HepG2 (cell line): ENCODE measurements at regions not wholly inside any gene's neighbourhood (a gene's known extent, or its start where the extent isn't known, plus 50 kb on each side); places are given as distances from the start of the nearest gene placed in this dataset.

ENCODE experiments used
- CEBPB ChIP-seq: IDR thresholded peaks from 2 replicates; pipeline ENCODE4 v1.6.1; 2011; ENCODE audit warnings: low read depth, low read length, improper control_type of control experiment, borderline replicate concordance
- CHD2 ChIP-seq: IDR thresholded peaks from 2 replicates; pipeline ENCODE4 v1.6.1; 2011; ENCODE audit warnings: low read depth, low read length, improper control_type of control experiment
- KAT2B ChIP-seq: fragments of 150-350 bp; IDR thresholded peaks from 2 replicates; pipeline ENCODE4 v1.6.1; 2014; ENCODE audit warnings: low read depth, low read length, borderline replicate concordance
- MTF1 ChIP-seq: sonication (generic); formaldehyde crosslinking; IDR thresholded peaks from 2 replicates; pipeline ENCODE4 v1.5.0; 2020; ENCODE audit warnings: missing genetic modification reagents
- TAF1 ChIP-seq: sonication (generic); formaldehyde crosslinking; IDR thresholded peaks from 2 replicates; pipeline ENCODE4 v1.4.0; 2020; ENCODE audit warnings: missing genetic modification reagents
- YY1 ChIP-seq: IDR thresholded peaks from 2 replicates; pipeline ENCODE4 v1.6.1; 2011; ENCODE audit warnings: low read length, low read depth, moderate library complexity, mild to moderate bottlenecking; ENCODE audit not compliant: insufficient read depth, insufficient replicate concordance
- ZNF282 ChIP-seq: fragments of 450-650 bp; IDR thresholded peaks from 2 replicates; pipeline ENCODE4 v1.6.1; 2018; ENCODE audit not compliant: partially characterized antibody

- TF ChIP-seq KAT2B = no peak
- TF ChIP-seq CEBPB = no peak
- TF ChIP-seq YY1 = no peak
- no peak for TF ChIP-seq TAF1 (CRISPR knock-in tag)
- TF ChIP-seq ZNF282 = no peak
- TF ChIP-seq CHD2 = no peak
- no peak for TF ChIP-seq MTF1 (CRISPR knock-in tag)
Measured at GRCh38 chr4:106478152-106478551, 109.6 kb upstream of the GIMD1 start.
